Activated naive CD4-positive, alpha-beta T cell treated with anti-CD3 and anti-CD28 coated beads, Interleukin-2, amount 10 ng/mL, durations not matched to agents 7 days and 5 days (primary cell): ENCODE measurements at regions not wholly inside any gene's neighbourhood (a gene's known extent, or its start where the extent isn't known, plus 50 kb on each side); places are given as distances from the start of the nearest gene placed in this dataset.
"Not testable (repeated sequence)": the region's sequence is repeated elsewhere in the genome, so short reads cannot be mapped to it uniquely, and the experiment has no call there.

Experiments used
- CTCF ChIA-PET: fragments of 350-600 bp; sonication (Branson Sonifier 250); formaldehyde crosslinking; loops from one replicate; lab custom pipeline; 2021; ENCODE audit warnings: antibody characterized with exemption; lab: Charles Lee
- DNase-seq: peaks from one replicate; pipeline ENCODE4 v3.0.0-alpha.2; 2020
- H3K27ac Mint-ChIP-seq: one replicate; pipeline ENCODE4 v1.8.0; 2021; ENCODE audit warnings: mild to moderate bottlenecking, moderate library complexity, mixed read lengths
- H3K27me3 Mint-ChIP-seq: one replicate; pipeline ENCODE4 v1.8.0; 2021; ENCODE audit warnings: mild to moderate bottlenecking, mixed read lengths
- H3K36me3 Mint-ChIP-seq: one replicate; pipeline ENCODE4 v1.8.0; 2021; ENCODE audit warnings: mixed read lengths
- H3K4me1 Mint-ChIP-seq: one replicate; pipeline ENCODE4 v1.8.0; 2021; ENCODE audit warnings: mixed read lengths
- H3K4me3 Mint-ChIP-seq: one replicate; pipeline ENCODE4 v1.8.0; 2021; ENCODE audit warnings: mild to moderate bottlenecking, moderate library complexity, mixed read lengths
- H3K9me3 Mint-ChIP-seq: one replicate; pipeline ENCODE4 v1.8.0; 2021; ENCODE audit warnings: mixed read lengths

DNA sequence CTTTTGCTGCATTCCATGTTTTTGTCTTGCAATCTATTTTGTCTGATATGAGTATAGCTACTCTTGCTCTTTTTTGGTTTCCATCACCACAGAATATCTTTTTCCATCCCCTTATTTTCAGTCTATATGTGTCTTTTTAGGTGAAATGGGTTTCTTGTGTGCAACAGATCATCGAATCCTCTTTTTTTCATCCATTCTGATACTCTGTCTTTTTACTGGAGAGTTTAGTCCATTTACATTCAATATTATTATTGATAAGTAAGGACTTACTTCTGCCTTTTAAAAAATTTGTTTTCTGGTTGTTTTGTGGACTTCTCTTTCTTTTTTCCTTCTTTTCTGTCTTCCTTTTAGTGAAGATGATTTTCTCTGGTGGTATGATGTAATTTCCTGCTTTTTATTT, 64.6 kb upstream of the CD55 start:
- Mint-ChIP-seq H3K4me3 (no peak overlapping the region), H3K4me1 (no peaks in the 10 kb centered on the region), H3K36me3 (peaks cover 9% of the 10 kb centered on the region), H3K27me3 (peaks cover 10% of the 10 kb centered on the region), H3K27ac (no peak overlapping the region), H3K9me3 (peaks cover 28% of the 10 kb centered on the region)
- CTCF ChIA-PET, result no interaction called here
- DNase-seq, result no peak

GRCh38 chr1:207259391-207259790, 62.1 kb upstream of the CD55 start:
- Mint-ChIP-seq H3K4me1 (no peaks in the 10 kb centered on the region), H3K36me3 (peaks cover 12% of the 10 kb centered on the region), H3K27ac (no peak overlapping the region), H3K27me3 (peaks cover 10% of the 10 kb centered on the region), H3K9me3 (peaks cover 23% of the 10 kb centered on the region), H3K4me3 (no peak overlapping the region)
- DNase-seq, result no peak
- CTCF ChIA-PET, result interaction anchor here (1.0 kb wide), 1 partner anchor 146 kb away, joined by 3 read pairs; no protein-coding TSS in a partner anchor

GRCh38 chr1:207261971-207262370, 59.5 kb upstream of the CD55 start:
- no peak overlapping the region for H3K27ac Mint-ChIP-seq
- H3K9me3 Mint-ChIP-seq, result peaks cover 6% of the 10 kb centered on the region
- no peak for DNase-seq
- H3K36me3 Mint-ChIP-seq, result peaks cover 5% of the 10 kb centered on the region
- no peaks in the 10 kb centered on the region for H3K27me3 Mint-ChIP-seq
- H3K4me1 Mint-ChIP-seq, result no peaks in the 10 kb centered on the region
- H3K4me3 Mint-ChIP-seq, result no peak overlapping the region
- CTCF ChIA-PET, result no interaction called here

DNA sequence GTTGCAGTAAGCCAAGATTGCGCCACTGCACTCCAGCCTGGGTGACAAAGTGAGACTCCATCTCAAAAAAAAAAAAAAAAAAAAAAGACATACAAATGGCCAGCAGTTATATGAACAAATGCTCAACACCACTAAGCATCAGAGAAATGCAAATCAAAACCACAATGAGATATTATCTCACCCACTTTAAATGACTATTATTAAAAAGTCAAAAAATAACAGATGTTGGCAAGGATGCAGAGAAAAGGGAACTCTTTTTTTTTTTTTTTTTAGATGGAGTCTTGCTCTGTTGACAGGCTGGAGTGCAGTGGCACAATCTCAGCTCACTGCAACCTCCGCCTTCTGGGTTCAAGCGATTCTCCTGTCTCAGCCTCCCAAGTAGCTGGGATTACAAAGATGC, 58.6 kb upstream of the CD55 start:
- H3K4me3 Mint-ChIP-seq, CTCF ChIA-PET, DNase-seq, H3K9me3 Mint-ChIP-seq, H3K27ac Mint-ChIP-seq, H3K36me3 Mint-ChIP-seq, H3K4me1 Mint-ChIP-seq, H3K27me3 Mint-ChIP-seq: not testable (repeated sequence)

- Mint-ChIP-seq H3K36me3 (peaks cover 3% of the 10 kb centered on the region), H3K27me3 (no peaks in the 10 kb centered on the region), H3K4me1 (no peaks in the 10 kb centered on the region), H3K9me3 (no peaks in the 10 kb centered on the region), H3K27ac (no peak overlapping the region), H3K4me3 (no peak overlapping the region)
- no peak for DNase-seq
- CTCF ChIA-PET, result no interaction called here
Measured at GRCh38 chr1:207264663-207265252, 56.7 kb upstream of the CD55 start.

- no peaks in the 10 kb centered on the region for H3K4me1 Mint-ChIP-seq
- no peak overlapping the region for H3K4me3 Mint-ChIP-seq
- CTCF ChIA-PET, result no interaction called here
- peaks cover 7% of the 10 kb centered on the region for H3K9me3 Mint-ChIP-seq
- no peak overlapping the region for H3K27ac Mint-ChIP-seq
- H3K36me3 Mint-ChIP-seq, result no peaks in the 10 kb centered on the region
- DNase-seq, result no peak
- H3K27me3 Mint-ChIP-seq, result no peaks in the 10 kb centered on the region
Measured at GRCh38 chr1:207268337-207268736, 53.1 kb upstream of the CD55 start.

- no peaks in the 10 kb centered on the region for H3K4me1 Mint-ChIP-seq
- H3K36me3 Mint-ChIP-seq, result peaks cover 1% of the 10 kb centered on the region
- CTCF ChIA-PET, result no interaction called here
- no peak for DNase-seq
- H3K4me3 Mint-ChIP-seq, result no peak overlapping the region
- no peak overlapping the region for H3K27ac Mint-ChIP-seq
- H3K9me3 Mint-ChIP-seq, result peaks cover 8% of the 10 kb centered on the region
- no peaks in the 10 kb centered on the region for H3K27me3 Mint-ChIP-seq
Measured at GRCh38 chr1:207268753-207269511, 52.5 kb upstream of the CD55 start.
